SK-N-DZ (cell line): ENCODE measurements at regions not wholly inside any gene's neighbourhood (a gene's known extent, or its start where the extent isn't known, plus 50 kb on each side); places are given as distances from the start of the nearest gene placed in this dataset.

ENCODE experiments used
- DNase-seq: peaks from one replicate; pipeline ENCODE4 v3.0.0-alpha.2; 2015; ENCODE audit warnings: low spot score

DNA sequence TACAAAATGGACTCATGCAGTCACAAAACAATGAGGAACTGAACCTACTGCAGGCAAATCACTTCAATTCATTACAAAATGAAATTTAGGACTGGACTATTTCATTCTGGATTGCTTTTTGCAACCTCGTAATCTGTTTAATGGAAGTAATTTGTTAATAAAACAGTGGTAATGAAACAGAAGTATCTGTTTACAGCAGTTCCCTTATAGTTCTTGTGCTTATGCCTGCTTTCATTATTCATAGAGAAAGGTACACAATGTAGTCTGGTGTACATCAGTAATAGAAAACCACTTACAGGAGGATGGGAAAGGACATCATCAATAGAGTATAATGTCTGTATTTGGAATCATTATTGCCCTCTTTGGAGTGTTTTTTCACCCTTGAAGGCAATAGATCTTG, 389.2 kb upstream of the NUDT12 start:
- no peak for DNase-seq

- DNase-seq = peak; percentile 98
These were observed 380.6 kb upstream of the NUDT12 start for GRCh38 chr5:103943230-103943629.

GRCh38 chr5:103942587-103943186, 380.1 kb upstream of the NUDT12 start:
- DNase-seq = peak; percentile 51

DNA sequence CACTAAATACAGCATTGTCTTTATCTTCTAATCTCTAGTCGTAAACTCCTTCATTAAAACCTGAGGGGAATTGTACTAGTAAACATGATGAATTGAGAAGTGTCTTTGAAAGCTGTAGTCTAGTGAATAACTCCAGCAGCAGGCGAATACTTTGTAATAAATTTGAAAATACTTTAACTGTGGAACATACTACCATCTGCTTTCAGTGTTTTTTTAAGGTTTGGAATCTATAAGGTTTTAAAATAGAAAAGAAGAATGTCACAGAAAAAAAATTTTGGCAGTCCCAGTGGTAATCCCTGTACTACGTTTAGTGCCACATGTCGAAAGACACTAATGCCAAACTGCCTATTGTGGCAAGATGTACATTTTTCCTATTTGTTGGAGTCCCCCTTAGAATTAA, 379.0 kb upstream of the NUDT12 start:
- DNase-seq = no peak

DNA sequence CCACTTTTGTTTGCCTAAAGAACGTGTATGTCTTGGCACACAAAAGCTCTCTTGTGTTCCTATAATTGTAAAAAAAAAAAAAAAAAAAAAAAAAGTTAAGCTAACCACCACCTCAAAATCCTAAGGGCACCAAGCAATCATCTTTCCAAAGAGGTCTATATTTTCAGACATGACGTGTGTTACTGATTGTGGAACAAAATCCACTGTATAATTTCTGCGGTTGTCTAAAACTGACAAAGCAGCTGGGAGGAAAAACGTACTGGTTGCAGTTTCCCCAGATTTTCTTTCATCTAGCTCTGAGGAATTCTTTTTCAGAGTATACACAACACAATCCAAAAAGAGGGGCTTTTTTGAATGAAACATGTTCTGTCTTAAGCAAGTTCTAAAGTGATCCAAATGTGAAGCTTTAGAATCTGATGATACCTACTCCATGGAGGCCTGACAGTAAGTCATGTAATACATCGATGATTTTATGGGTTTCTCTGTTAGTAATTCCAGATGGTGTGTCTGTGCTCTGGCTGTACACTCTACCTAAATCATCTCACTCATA, 375.6 kb upstream of the NUDT12 start:
- no peak for DNase-seq

DNA sequence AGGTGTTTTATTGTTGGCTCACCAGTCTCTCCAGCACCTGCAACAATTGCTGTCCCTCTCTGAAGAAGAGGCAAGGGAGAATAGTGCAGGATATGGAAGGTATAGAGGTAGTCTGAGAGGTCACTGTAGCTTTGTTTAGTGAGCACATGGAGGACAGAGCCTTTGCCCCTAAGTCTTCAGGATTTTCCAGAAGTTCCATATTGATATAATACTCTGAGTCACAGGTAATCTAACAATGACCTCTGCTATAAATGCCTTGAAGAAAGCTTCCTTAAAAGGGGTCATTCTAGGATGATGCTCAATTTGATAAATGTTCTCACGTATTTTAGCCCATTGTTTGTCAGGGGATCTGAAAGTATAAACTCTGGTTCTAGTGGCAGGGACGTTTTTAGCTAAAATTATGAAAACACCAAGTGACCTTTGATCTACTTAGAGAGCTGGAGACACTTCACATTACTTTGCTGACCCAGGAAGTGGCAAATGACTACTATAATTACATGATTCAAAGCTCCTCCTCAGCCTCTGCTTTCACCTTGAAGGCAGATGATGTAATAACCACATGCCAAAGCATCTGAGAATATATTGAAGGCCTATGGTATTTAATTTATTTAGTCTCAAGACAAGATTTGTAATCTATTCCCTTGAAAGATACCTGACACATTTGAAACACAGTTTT, 366.9 kb upstream of the NUDT12 start:
- no peak for DNase-seq

DNA sequence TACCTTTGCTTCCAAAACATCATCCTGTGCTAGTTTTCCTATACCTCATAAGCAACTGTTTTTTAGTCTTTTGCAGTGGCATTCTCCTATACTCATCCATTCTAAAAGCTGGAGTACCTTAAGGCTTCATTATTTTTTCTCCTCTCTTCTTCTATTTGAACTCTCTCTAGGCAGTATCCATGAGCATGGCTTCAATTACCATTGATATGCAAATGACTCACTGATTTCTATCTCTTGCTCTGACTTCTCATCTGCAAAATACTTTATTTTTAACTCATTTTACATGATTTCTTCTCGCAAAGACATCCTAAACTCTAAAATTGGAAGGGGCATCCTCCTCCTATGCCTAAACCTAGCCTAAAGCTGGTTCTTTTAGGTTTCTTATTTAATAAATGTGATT, 365.1 kb upstream of the NUDT12 start:
- DNase-seq = no peak

- no peak for DNase-seq
These were observed 361.1 kb upstream of the NUDT12 start for GRCh38 chr5:103923616-103924168.

DNA sequence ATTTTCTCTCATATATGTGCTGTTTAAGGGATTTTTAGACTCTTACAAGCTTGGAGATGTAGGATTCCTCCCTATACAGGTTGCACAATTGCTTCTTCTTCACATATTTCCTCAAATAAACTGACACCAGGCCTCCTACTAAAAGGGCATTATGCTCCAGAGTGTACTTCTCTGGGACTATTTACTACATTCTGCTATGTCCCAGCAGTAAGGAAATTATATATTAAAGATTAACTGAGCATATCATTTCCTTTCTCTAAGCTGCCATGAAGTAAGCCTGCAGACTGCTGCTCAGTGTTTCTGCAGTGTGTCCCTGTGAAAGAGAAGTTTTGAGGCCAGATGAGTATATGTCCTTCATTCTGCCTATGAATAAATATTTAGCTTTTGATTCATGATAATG, 356.9 kb upstream of the NUDT12 start:
- DNase-seq = no peak

GRCh38 chr5:103918668-103919367, 356.2 kb upstream of the NUDT12 start:
- DNase-seq = no peak

- DNase-seq = no peak
These were observed 352.5 kb upstream of the NUDT12 start for GRCh38 chr5:103915081-103915480.

DNA sequence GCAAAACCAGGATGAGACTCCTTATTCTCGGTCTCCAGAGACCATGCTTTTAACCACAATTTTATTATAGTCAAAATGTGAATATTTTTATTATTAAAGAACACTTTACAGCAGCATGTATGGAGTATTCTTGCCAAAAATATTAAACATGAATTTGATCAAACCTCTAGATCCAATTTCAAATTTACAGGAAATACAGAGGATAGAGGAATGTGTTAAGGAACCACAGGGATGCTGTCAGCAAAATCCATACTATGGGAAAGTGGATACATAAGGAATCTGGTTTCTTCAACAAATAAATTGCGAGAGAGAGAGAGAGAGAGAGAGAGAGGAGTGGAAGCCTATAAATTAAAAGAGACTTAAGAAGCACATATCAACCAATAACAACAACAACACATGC, 348.2 kb upstream of the NUDT12 start:
- DNase-seq = no peak

- no peak for DNase-seq
These were observed 347.4 kb upstream of the NUDT12 start for GRCh38 chr5:103910011-103910410.

- DNase-seq = no peak
These were observed 346.8 kb upstream of the NUDT12 start for GRCh38 chr5:103909391-103909790.

DNA sequence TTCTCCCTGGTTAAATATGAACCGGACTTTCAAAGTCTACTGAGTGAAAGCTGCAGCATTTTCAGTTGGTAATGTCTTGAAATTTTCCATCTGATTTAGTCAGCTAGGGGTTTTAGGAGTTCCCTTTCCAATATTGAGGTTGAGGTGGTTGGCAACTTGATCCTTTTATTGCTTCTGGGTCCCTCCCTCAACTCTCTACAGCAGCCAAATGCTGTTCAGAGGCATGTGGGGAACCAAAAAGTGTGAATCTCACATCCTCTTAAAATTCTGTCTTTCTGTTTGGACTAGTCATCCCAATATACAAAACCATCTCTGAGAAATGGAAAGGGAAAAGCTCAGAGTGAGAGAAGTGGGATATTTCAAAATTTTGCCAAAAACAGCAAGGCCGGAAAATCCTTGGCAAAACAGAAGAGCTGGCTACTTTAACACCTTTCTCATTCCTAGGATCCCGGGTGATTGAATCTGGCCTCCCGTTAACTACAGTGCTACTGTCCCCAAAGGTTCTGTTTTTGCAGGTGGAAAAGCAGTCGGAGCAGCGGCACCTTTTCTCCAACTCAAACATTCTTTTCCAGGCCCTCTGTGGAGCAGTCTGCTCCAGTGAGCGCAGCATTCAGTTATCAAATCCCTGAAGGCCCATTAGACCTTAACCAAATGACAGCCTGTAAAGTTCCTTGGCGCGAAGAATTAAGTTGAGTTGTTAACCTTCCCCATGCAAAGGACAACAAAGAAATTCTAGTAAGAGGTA, 345.9 kb upstream of the NUDT12 start:
- no peak for DNase-seq

GRCh38 chr5:103907001-103907400, 344.4 kb upstream of the NUDT12 start:
- DNase-seq = no peak

- DNase-seq = no peak
These were observed 342.1 kb upstream of the NUDT12 start for GRCh38 chr5:103904651-103905050.

GRCh38 chr5:103902893-103903292, 340.3 kb upstream of the NUDT12 start:
- DNase-seq = no peak

- no peak for DNase-seq
These were observed 339.3 kb upstream of the NUDT12 start for GRCh38 chr5:103901885-103902284.

DNA sequence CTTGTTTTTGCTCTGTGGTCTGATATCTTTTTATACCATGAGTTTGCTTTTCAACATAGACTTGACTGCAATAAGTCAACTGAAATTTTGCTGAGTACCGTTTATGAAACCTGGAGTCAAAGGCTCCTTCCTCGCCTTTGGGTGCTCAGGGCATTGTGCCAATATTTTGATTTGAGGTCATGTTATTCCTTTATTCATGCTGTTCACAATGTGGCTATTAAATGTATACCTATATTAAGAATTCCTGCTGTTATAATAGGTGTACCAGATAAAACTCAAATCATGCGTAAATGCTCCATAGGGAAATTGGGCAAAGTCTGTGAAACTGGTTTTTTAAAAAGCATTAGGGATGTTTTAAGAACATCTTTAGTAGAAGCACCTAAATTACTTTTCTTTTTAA, 334.0 kb upstream of the NUDT12 start:
- DNase-seq = no peak

- no peak for DNase-seq
These were observed 333.1 kb upstream of the NUDT12 start for GRCh38 chr5:103895738-103896137.

GRCh38 chr5:103894882-103895281, 332.3 kb upstream of the NUDT12 start:
- DNase-seq = no peak
